ENCODE measurements at regions not wholly inside any gene's neighbourhood (a gene's known extent, or its start where the extent isn't known, plus 50 kb on each side); places are given as distances from the start of the nearest gene placed in this dataset.

DNA sequence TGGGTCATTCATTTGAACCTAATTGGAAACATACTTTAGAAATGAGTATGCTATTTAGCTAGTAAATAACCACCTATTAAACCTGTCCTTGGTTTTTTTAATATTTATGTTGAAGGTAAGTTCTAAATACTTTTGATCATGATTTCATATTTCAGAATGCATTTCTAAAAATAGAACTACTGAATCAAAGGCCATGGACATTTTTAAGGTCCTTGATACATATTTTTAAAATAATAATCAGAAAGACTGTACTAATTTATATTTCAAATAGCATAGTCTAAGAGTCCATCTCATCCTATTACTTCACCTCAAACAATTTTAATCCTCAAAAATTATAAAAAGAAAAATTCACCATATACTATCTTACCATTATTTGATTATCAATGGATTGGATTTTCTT, 102.1 kb upstream of the AKR1E2 start:
- no peak overlapping the region for H3K4me2 ChIP-seq (ENCODE audit: low read length)
- no peak overlapping the region for H3K27ac ChIP-seq (ENCODE audit: low read depth, low read length)
- no peaks in the 10 kb centered on the region; the same call in 1 of the 2 replicates for H3K9me3 ChIP-seq (ENCODE audit: control insufficient read depth, insufficient read depth, low read length)
- no peaks in the 10 kb centered on the region for H3K4me1 ChIP-seq (ENCODE audit: control insufficient read depth, low read length)
- H3K9me2 ChIP-seq (replicated peaks; ENCODE audit: control insufficient read depth, low read length), result no peaks in the 10 kb centered on the region
- no peaks in the 10 kb centered on the region for H3K36me3 ChIP-seq (ENCODE audit: control insufficient read depth, low read length)
- no peaks in the 10 kb centered on the region for H3K79me2 ChIP-seq (ENCODE audit: control insufficient read depth, low read length)
- TF ChIP-seq, protein P1, sequence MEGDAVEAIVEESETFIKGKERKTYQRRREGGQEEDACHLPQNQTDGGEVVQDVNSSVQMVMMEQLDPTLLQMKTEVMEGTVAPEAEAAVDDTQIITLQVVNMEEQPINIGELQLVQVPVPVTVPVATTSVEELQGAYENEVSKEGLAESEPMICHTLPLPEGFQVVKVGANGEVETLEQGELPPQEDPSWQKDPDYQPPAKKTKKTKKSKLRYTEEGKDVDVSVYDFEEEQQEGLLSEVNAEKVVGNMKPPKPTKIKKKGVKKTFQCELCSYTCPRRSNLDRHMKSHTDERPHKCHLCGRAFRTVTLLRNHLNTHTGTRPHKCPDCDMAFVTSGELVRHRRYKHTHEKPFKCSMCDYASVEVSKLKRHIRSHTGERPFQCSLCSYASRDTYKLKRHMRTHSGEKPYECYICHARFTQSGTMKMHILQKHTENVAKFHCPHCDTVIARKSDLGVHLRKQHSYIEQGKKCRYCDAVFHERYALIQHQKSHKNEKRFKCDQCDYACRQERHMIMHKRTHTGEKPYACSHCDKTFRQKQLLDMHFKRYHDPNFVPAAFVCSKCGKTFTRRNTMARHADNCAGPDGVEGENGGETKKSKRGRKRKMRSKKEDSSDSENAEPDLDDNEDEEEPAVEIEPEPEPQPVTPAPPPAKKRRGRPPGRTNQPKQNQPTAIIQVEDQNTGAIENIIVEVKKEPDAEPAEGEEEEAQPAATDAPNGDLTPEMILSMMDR (IDR thresholded peaks at IDR 0.05; ENCODE audit: low read depth, low read length, poor library complexity, severe bottlenecking), result no peak
- TF ChIP-seq EZH2phosphoT487 (IDR thresholded peaks at IDR 0.05; ENCODE audit: borderline replicate concordance, low read length), result no peak
- H3K27me3 ChIP-seq (ENCODE audit: control insufficient read depth, low read length), result no peaks in the 10 kb centered on the region
- H3K4me3 ChIP-seq (ENCODE audit: low read length), result no peak overlapping the region
- H4K20me1 ChIP-seq (ENCODE audit: control insufficient read depth, insufficient read depth, low read depth, low read length), result no peaks in the 10 kb centered on the region
- H3F3A ChIP-seq (ENCODE audit: control insufficient read depth, insufficient read depth), result no peaks in the 10 kb centered on the region

DNA sequence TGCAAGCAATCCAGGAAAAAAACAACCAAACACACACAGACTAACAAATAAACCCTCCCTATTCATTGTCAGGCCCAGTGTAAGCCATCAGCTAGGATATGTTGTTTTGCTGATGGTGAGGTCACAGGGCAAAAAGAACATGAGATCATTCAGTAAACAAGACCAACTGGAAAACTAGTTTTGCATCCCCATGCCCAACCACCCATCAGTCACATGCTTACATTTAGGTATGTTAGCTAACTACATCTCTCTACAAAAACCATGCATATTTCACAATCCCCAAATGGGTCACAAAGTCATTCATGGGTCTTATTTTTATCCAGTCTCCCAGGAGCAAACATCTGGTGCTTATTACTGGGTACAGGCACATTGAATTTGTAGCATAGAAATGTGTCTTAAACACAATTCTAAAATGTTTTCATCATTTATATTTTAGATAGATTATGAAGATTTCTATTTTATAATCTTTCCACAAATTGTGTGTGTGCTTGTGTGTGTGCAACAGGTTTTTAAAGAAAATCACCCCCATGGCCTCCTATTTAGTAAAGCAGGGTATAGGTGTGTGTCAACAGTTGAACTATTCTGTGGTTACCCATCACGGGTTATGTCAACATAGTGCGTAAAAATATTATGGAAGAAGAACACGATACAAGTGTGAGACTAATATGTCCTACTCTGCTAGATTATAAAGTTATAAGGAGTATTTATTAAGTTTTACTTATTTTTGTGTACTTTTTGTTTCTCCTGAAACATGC, 103.8 kb upstream of the AKR1E2 start:
- TF ChIP-seq, protein P1 (IDR thresholded peaks at IDR 0.05; ENCODE audit: low read depth, low read length, poor library complexity, severe bottlenecking), result no peak
- no peak for TF ChIP-seq EZH2phosphoT487 (IDR thresholded peaks at IDR 0.05; ENCODE audit: borderline replicate concordance, low read length)
- H3K27ac ChIP-seq (ENCODE audit: low read depth, low read length), result no peak overlapping the region
- H3K36me3 ChIP-seq (ENCODE audit: control insufficient read depth, low read length), result no peaks in the 10 kb centered on the region
- no peaks in the 10 kb centered on the region for H3K27me3 ChIP-seq (ENCODE audit: control insufficient read depth, low read length)
- H3K4me2 ChIP-seq (ENCODE audit: low read length), result no peak overlapping the region
- no peaks in the 10 kb centered on the region for H3K79me2 ChIP-seq (ENCODE audit: control insufficient read depth, low read length)
- H3K9me2 ChIP-seq (replicated peaks; ENCODE audit: control insufficient read depth, low read length), result no peaks in the 10 kb centered on the region
- H3K4me1 ChIP-seq (ENCODE audit: control insufficient read depth, low read length), result no peaks in the 10 kb centered on the region
- H3K9me3 ChIP-seq (ENCODE audit: control insufficient read depth, insufficient read depth, low read length), result no peaks in the 10 kb centered on the region; the same call in 1 of the 2 replicates
- no peak overlapping the region for H3K4me3 ChIP-seq (ENCODE audit: low read length)
- H4K20me1 ChIP-seq (ENCODE audit: control insufficient read depth, insufficient read depth, low read depth, low read length), result no peaks in the 10 kb centered on the region
- no peaks in the 10 kb centered on the region for H3F3A ChIP-seq (ENCODE audit: control insufficient read depth, insufficient read depth)

DNA sequence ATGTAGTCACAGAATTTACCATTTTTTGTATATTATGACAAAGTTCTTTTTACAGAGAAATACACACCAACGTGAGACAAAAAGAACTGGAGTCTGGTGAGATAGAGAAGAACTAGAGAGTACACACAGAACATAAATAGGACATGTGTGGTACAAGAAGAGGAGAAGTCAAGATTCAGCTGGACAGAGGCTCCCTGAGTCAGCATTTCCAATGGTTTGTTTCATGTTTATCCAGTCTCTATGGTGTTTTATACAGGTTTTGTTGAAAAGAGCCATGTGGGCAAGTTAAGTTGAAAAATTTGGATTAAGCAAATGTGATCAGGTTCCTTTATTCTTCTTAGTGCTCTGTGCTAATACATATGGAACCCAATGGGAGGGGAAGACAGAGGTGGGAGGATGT, 105.5 kb upstream of the AKR1E2 start:
- no peaks in the 10 kb centered on the region for H4K20me1 ChIP-seq (ENCODE audit: control insufficient read depth, insufficient read depth, low read depth, low read length)
- no peaks in the 10 kb centered on the region for H3K4me1 ChIP-seq (ENCODE audit: control insufficient read depth, low read length)
- H3K9me3 ChIP-seq (ENCODE audit: control insufficient read depth, insufficient read depth, low read length), result no peaks in the 10 kb centered on the region; the same call in 1 of the 2 replicates
- no peaks in the 10 kb centered on the region for H3K27me3 ChIP-seq (ENCODE audit: control insufficient read depth, low read length)
- no peaks in the 10 kb centered on the region for H3K9me2 ChIP-seq (replicated peaks; ENCODE audit: control insufficient read depth, low read length)
- TF ChIP-seq EZH2phosphoT487 (IDR thresholded peaks at IDR 0.05; ENCODE audit: borderline replicate concordance, low read length), result no peak
- TF ChIP-seq, protein P1 (IDR thresholded peaks at IDR 0.05; ENCODE audit: low read depth, low read length, poor library complexity, severe bottlenecking), result no peak
- no peaks in the 10 kb centered on the region for H3F3A ChIP-seq (ENCODE audit: control insufficient read depth, insufficient read depth)
- no peaks in the 10 kb centered on the region for H3K79me2 ChIP-seq (ENCODE audit: control insufficient read depth, low read length)
- no peak overlapping the region for H3K4me2 ChIP-seq (ENCODE audit: low read length)
- H3K4me3 ChIP-seq (ENCODE audit: low read length), result no peak overlapping the region
- no peaks in the 10 kb centered on the region for H3K36me3 ChIP-seq (ENCODE audit: control insufficient read depth, low read length)
- H3K27ac ChIP-seq (ENCODE audit: low read depth, low read length), result no peak overlapping the region
